ENCODE measurements at regions not wholly inside any gene's neighbourhood (a gene's known extent, or its start where the extent isn't known, plus 50 kb on each side); places are given as distances from the start of the nearest gene placed in this dataset.

GRCh38 chrX:530726-531610 lies 99.6 kb upstream of the SHOX start:
- TF ChIP-seq, protein P1, sequence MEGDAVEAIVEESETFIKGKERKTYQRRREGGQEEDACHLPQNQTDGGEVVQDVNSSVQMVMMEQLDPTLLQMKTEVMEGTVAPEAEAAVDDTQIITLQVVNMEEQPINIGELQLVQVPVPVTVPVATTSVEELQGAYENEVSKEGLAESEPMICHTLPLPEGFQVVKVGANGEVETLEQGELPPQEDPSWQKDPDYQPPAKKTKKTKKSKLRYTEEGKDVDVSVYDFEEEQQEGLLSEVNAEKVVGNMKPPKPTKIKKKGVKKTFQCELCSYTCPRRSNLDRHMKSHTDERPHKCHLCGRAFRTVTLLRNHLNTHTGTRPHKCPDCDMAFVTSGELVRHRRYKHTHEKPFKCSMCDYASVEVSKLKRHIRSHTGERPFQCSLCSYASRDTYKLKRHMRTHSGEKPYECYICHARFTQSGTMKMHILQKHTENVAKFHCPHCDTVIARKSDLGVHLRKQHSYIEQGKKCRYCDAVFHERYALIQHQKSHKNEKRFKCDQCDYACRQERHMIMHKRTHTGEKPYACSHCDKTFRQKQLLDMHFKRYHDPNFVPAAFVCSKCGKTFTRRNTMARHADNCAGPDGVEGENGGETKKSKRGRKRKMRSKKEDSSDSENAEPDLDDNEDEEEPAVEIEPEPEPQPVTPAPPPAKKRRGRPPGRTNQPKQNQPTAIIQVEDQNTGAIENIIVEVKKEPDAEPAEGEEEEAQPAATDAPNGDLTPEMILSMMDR (IDR thresholded peaks at IDR 0.05), result no peak
- TF ChIP-seq POLR2A (IDR thresholded peaks at IDR 0.05) (no peak), POLR2AphosphoS5 (IDR thresholded peaks at IDR 0.05) (no peak)

Measured in sigmoid colon (tissue), 4 donors.